ENCODE measurements at regions not wholly inside any gene's neighbourhood (a gene's known extent, or its start where the extent isn't known, plus 50 kb on each side); places are given as distances from the start of the nearest gene placed in this dataset.
"Not testable (repeated sequence)": the region's sequence is repeated elsewhere in the genome, so short reads cannot be mapped to it uniquely, and the experiment has no call there.

GRCh38 chr2:132349092-132349687, 67.4 kb upstream of the GPR39 start:
- not testable (repeated sequence) for H3K4me3 ChIP-seq; H3K36me3 ChIP-seq; H3K9me3 ChIP-seq; H3K27me3 ChIP-seq; H3K27ac ChIP-seq; DNase-seq (ENCODE audit: low spot score in 2 of 2)
- 29% methylated on average over 8 of the region's 8 CpGs for WGBS
- TF ChIP-seq CTCF (IDR thresholded peaks at IDR 0.05): peak; percentile 33 to 58
- H3K4me1 ChIP-seq: peaks cover 15% of the 10 kb centered on the region

GRCh38 chr2:132351668-132352067, 64.9 kb upstream of the GPR39 start:
- H3K4me1 ChIP-seq: peaks cover 15% of the 10 kb centered on the region
- H3K27ac ChIP-seq; H3K4me3 ChIP-seq; H3K36me3 ChIP-seq; H3K27me3 ChIP-seq; H3K9me3 ChIP-seq; DNase-seq (ENCODE audit: low spot score in 2 of 2): not testable (repeated sequence)
- 61% methylated on average over 4 of the region's 4 CpGs for WGBS

- not testable (repeated sequence) for H3K27me3 ChIP-seq; H3K36me3 ChIP-seq; H3K27ac ChIP-seq; DNase-seq (ENCODE audit: low spot score in 2 of 2); H3K9me3 ChIP-seq
- peaks cover 15% of the 10 kb centered on the region for H3K4me1 ChIP-seq
- H3K4me3 ChIP-seq: peak overlapping the region; percentile 54
- WGBS: 0% methylated on average over 4 of the region's 44 CpGs
Observed at GRCh38 chr2:132352481-132353001, 64.1 kb upstream of the GPR39 start.

- 0% methylated on average over 9 of the region's 32 CpGs for WGBS
- H3K27me3 ChIP-seq; H3K27ac ChIP-seq; H3K36me3 ChIP-seq; H3K9me3 ChIP-seq; DNase-seq (ENCODE audit: low spot score in 2 of 2): not testable (repeated sequence)
- peak overlapping the region; percentile 54 for H3K4me3 ChIP-seq
- H3K4me1 ChIP-seq: peaks cover 15% of the 10 kb centered on the region
Observed at GRCh38 chr2:132353380-132353779, 63.2 kb upstream of the GPR39 start.

- 68% methylated on average over 19 of the region's 19 CpGs for WGBS
- H3K4me3 ChIP-seq, H3K36me3 ChIP-seq, H3K9me3 ChIP-seq, H3K4me1 ChIP-seq, H3K27ac ChIP-seq, H3K27me3 ChIP-seq: not testable (repeated sequence)
- DNase-seq (ENCODE audit: low spot score in 2 of 2): peak in 1 of 2 donors; percentile 79
Observed at GRCh38 chr2:132360964-132361363, 55.6 kb upstream of the GPR39 start.

GRCh38 chr2:132361498-132361897, 55.1 kb upstream of the GPR39 start:
- H3K4me3 ChIP-seq; H3K9me3 ChIP-seq; H3K4me1 ChIP-seq; H3K27ac ChIP-seq; H3K27me3 ChIP-seq; H3K36me3 ChIP-seq; DNase-seq (ENCODE audit: low spot score in 2 of 2): not testable (repeated sequence)
- 65% methylated on average over 12 of the region's 16 CpGs for WGBS

- not testable (repeated sequence) for H3K27me3 ChIP-seq; H3K9me3 ChIP-seq; H3K4me3 ChIP-seq; H3K27ac ChIP-seq; DNase-seq (ENCODE audit: low spot score in 2 of 2); H3K36me3 ChIP-seq; H3K4me1 ChIP-seq
- WGBS: 84% methylated on average over 2 of the region's 2 CpGs
Observed at GRCh38 chr2:132363352-132363751, 53.3 kb upstream of the GPR39 start.

GRCh38 chr2:132365963-132366362, 50.6 kb upstream of the GPR39 start:
- H3K27me3 ChIP-seq; H3K27ac ChIP-seq; H3K4me3 ChIP-seq; H3K4me1 ChIP-seq; DNase-seq (ENCODE audit: low spot score in 2 of 2); H3K9me3 ChIP-seq; H3K36me3 ChIP-seq: not testable (repeated sequence)
- WGBS: 79% methylated on average over 2 of the region's 3 CpGs

- H3K4me1 ChIP-seq: no peaks in the 10 kb centered on the region
- H3K27ac ChIP-seq: no peak overlapping the region
- no peak for DNase-seq (ENCODE audit: low spot score in 2 of 2)
- peaks cover 8% of the 10 kb centered on the region for H3K9me3 ChIP-seq
- 72% methylated on average over 5 of the region's 5 CpGs for whole genome bisulfite sequencing
- H3K27me3 ChIP-seq: peaks cover 6% of the 10 kb centered on the region
- TF ChIP-seq POLR2A (IDR thresholded peaks at IDR 0.05) (no peak), POLR2AphosphoS5 (IDR thresholded peaks at IDR 0.05) (no peak), CTCF (IDR thresholded peaks at IDR 0.05) (no peak), EP300 (IDR thresholded peaks at IDR 0.05) (no peak)
- H3K36me3 ChIP-seq: no peaks in the 10 kb centered on the region
- H3K4me3 ChIP-seq: no peak overlapping the region
Observed at GRCh38 chr2:132366421-132367180, 50.0 kb upstream of the GPR39 start.
